Neural cell (in vitro differentiated cells): ENCODE measurements at regions not wholly inside any gene's neighbourhood (a gene's known extent, or its start where the extent isn't known, plus 50 kb on each side); places are given as distances from the start of the nearest gene placed in this dataset.

ENCODE experiments used
- H2AFZ ChIP-seq: fragments of 200-600, 300-800 bp; sonication (generic), shearing (Covaris generic); 2 replicates; pipeline ENCODE4 v1.6.0; 2014; ENCODE audit warnings: low read depth, mild to moderate bottlenecking, antibody characterized with exemption, low read length, moderate library complexity
- H3F3A ChIP-seq: fragments of 200-600 bp; shearing (Covaris generic); 2 replicates; pipeline ENCODE4 v1.6.1; 2016; ENCODE audit warnings: mild to moderate bottlenecking, moderate library complexity, mixed read lengths, antibody characterized with exemption, low read length; ENCODE audit not compliant: insufficient read depth, poor library complexity, severe bottlenecking
- H3K27ac ChIP-seq: fragments of 200-600, 300-800 bp; sonication (generic), shearing (Covaris generic); 2 replicates; pipeline ENCODE4 v1.5.1; 2014; ENCODE audit warnings: mild to moderate bottlenecking, low read length, moderate library complexity
- H3K27me3 ChIP-seq: fragments of 300-800, 200-600 bp; sonication (generic), shearing (Covaris generic); 2 replicates; pipeline ENCODE4 v1.6.0; 2014; ENCODE audit warnings: mild to moderate bottlenecking, low read depth, low read length, moderate library complexity; ENCODE audit not compliant: insufficient read depth
- H3K36me3 ChIP-seq: fragments of 300-800, 200-600 bp; sonication (generic), shearing (Covaris generic); 2 replicates; pipeline ENCODE4 v1.5.1; 2014; ENCODE audit warnings: mild to moderate bottlenecking, antibody characterized with exemption, low read length, moderate library complexity; ENCODE audit not compliant: insufficient read depth
- H3K4me2 ChIP-seq: fragments of 300-800, 200-600 bp; sonication (generic), shearing (Covaris generic); 2 replicates; pipeline ENCODE4 v1.6.0; 2014; ENCODE audit warnings: mild to moderate bottlenecking, low read length
- H3K4me3 ChIP-seq: fragments of 300-800, 200-600 bp; sonication (generic), shearing (Covaris generic); 2 replicates; pipeline ENCODE4 v1.5.1; 2014; ENCODE audit warnings: mild to moderate bottlenecking, low read length, moderate library complexity
- H3K79me2 ChIP-seq: fragments of 200-600 bp; shearing (Covaris generic); replicated peaks from 2 replicates; pipeline ENCODE4 v1.6.0; 2014; ENCODE audit warnings: mild to moderate bottlenecking, low read length, moderate library complexity; ENCODE audit not compliant: insufficient read depth
- H3K9ac ChIP-seq: fragments of 300-800, 200-600 bp; sonication (generic), shearing (Covaris generic); 2 replicates; pipeline ENCODE4 v1.6.1; 2016; ENCODE audit warnings: mild to moderate bottlenecking, low read length, mixed read lengths
- H3K9me2 ChIP-seq: fragments of 200-600 bp; shearing (Covaris generic); 2 replicates; pipeline ENCODE4 v1.6.1; 2016; ENCODE audit warnings: mild to moderate bottlenecking, low read length, mixed read lengths; ENCODE audit not compliant: insufficient read depth
- H3K9me3 ChIP-seq: fragments of 200-600, 300-800 bp; sonication (generic), shearing (Covaris generic); 2 replicates; pipeline ENCODE4 v1.6.1; 2016; ENCODE audit warnings: mild to moderate bottlenecking, mixed run types, low read length, moderate library complexity, mixed read lengths
- H4K20me1 ChIP-seq: fragments of 200-600 bp; shearing (Covaris generic); 2 replicates; pipeline ENCODE4 v1.6.1; 2016; ENCODE audit warnings: mild to moderate bottlenecking, mixed run types; ENCODE audit not compliant: insufficient read depth
- EP300 ChIP-seq: fragments of 450-650 bp; conservative IDR thresholded peaks from 2 replicates; pipeline ENCODE4 v1.6.1; 2014; ENCODE audit warnings: antibody characterized with exemption, mild to moderate bottlenecking, moderate library complexity; ENCODE audit not compliant: poor library complexity, severe bottlenecking
- EZH2 ChIP-seq: fragments of 200-600, 300-800 bp; shearing (Covaris generic), sonication (generic); IDR thresholded peaks from 2 replicates; pipeline ENCODE4 v1.6.1; 2014; ENCODE audit warnings: antibody characterized with exemption, low read length, borderline replicate concordance, mild to moderate bottlenecking; ENCODE audit not compliant: insufficient read depth, poor library complexity, severe bottlenecking
- MXI1 ChIP-seq: fragments of 450-650 bp; conservative IDR thresholded peaks from 2 replicates; pipeline ENCODE4 v1.6.1; 2014; ENCODE audit warnings: antibody characterized with exemption, mild to moderate bottlenecking; ENCODE audit not compliant: poor library complexity, severe bottlenecking
- POLR2AphosphoS5 ChIP-seq: IDR thresholded peaks from 2 replicates; pipeline ENCODE4 v1.6.1; 2012
- REST ChIP-seq: IDR thresholded peaks from 2 replicates; pipeline ENCODE4 v1.6.1; 2012; ENCODE audit warnings: borderline replicate concordance
- SMC3 ChIP-seq: fragments of 450-650 bp; conservative IDR thresholded peaks from 2 replicates; pipeline ENCODE4 v1.6.1; 2014; ENCODE audit warnings: antibody characterized with exemption, mild to moderate bottlenecking, moderate library complexity; ENCODE audit not compliant: poor library complexity
- TF ChIP-seq, protein P1 (sequence below): fragments of 450-650 bp; IDR thresholded peaks from 2 replicates; pipeline ENCODE4 v1.5.1; 2014; ENCODE audit warnings: antibody characterized with exemption, mild to moderate bottlenecking, moderate library complexity; ENCODE audit not compliant: poor library complexity, severe bottlenecking

DNA sequence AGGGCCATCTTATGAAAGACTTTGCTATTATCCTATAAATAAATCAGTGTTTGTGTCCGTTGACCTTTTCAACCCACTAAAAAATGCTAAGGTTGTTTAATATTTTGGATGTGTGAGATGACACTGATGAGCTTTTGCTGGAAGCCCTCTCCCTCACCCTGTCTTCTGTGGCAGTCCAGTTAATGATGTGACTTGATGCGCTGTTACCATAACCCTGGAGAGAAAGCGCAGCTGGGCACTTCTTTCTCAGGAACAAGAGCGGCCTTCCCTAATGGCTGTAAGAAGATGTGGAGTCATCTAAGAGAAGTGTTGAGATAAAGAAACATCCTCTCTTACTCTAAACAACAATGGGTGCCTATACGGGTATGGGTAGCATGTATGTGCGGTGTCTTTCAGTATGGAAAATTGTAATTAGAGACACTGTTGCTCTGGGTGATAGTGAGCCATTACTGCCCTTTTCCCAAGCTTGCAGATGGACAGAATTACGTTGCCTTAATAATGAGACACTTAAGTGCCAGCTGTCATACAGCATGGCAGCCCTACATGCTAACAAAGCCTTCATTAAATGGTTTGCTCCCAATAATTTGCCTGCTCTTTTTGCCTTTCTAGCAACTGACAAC is 165.6 kb upstream of the NABP1 start:
- Histone ChIP-seq H3K4me2 (no peak overlapping the region), H2AFZ (no peak overlapping the region), H3K27ac (peak overlapping the region; percentile 14), H4K20me1 (no peaks in the 10 kb centered on the region), H3K27me3 (no peaks in the 10 kb centered on the region), H3K9ac (no peak overlapping the region), H3K9me2 (no peaks in the 10 kb centered on the region), H3K36me3 (no peaks in the 10 kb centered on the region), H3K4me3 (peak overlapping the region; percentile 2), H3F3A (no peaks in the 10 kb centered on the region), H3K9me3 (no peaks in the 10 kb centered on the region), H3K79me2 (no peaks in the 10 kb centered on the region)
- TF ChIP-seq EZH2 (no peak), REST (no peak), MXI1 (no peak), SMC3 (no peak), POLR2AphosphoS5 (no peak)

DNA sequence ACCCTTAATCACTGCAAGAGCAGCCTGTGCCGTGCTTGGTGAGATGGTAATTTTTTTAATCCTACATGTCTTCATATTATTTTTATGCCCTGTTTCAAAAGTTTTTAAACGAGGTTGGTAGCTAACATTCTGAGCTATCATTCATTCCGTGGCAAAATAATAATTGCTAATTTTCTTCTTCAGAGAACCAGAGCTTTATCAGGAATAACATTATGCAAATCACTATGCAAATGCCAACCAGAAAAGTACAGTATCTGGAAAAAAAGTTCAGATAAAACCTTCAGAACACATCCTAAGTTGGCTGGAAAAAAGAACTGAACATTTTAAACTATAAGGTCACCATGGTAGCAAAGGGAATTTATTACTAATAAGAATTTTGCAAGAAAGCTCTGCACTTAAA is 165.1 kb upstream of the NABP1 start:
- no peak overlapping the region for H3K4me2 ChIP-seq
- H3K27ac ChIP-seq, result peak overlapping the region; percentile 14
- H3F3A ChIP-seq, result no peaks in the 10 kb centered on the region
- H3K4me3 ChIP-seq, result peak overlapping the region; percentile 2
- H3K9ac ChIP-seq, result no peak overlapping the region
- TF ChIP-seq, protein P1, sequence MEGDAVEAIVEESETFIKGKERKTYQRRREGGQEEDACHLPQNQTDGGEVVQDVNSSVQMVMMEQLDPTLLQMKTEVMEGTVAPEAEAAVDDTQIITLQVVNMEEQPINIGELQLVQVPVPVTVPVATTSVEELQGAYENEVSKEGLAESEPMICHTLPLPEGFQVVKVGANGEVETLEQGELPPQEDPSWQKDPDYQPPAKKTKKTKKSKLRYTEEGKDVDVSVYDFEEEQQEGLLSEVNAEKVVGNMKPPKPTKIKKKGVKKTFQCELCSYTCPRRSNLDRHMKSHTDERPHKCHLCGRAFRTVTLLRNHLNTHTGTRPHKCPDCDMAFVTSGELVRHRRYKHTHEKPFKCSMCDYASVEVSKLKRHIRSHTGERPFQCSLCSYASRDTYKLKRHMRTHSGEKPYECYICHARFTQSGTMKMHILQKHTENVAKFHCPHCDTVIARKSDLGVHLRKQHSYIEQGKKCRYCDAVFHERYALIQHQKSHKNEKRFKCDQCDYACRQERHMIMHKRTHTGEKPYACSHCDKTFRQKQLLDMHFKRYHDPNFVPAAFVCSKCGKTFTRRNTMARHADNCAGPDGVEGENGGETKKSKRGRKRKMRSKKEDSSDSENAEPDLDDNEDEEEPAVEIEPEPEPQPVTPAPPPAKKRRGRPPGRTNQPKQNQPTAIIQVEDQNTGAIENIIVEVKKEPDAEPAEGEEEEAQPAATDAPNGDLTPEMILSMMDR, result no peak
- TF ChIP-seq EP300 (no peak), SMC3 (no peak), REST (no peak)
- H2AFZ ChIP-seq, result no peak overlapping the region
- no peaks in the 10 kb centered on the region for H4K20me1 ChIP-seq
- no peaks in the 10 kb centered on the region for H3K9me3 ChIP-seq
- H3K27me3 ChIP-seq, result no peaks in the 10 kb centered on the region
- H3K9me2 ChIP-seq, result no peaks in the 10 kb centered on the region
- H3K36me3 ChIP-seq, result no peaks in the 10 kb centered on the region
- no peaks in the 10 kb centered on the region for H3K79me2 ChIP-seq
